ENCODE measurements at regions not wholly inside any gene's neighbourhood (a gene's known extent, or its start where the extent isn't known, plus 50 kb on each side); places are given as distances from the start of the nearest gene placed in this dataset.

DNA sequence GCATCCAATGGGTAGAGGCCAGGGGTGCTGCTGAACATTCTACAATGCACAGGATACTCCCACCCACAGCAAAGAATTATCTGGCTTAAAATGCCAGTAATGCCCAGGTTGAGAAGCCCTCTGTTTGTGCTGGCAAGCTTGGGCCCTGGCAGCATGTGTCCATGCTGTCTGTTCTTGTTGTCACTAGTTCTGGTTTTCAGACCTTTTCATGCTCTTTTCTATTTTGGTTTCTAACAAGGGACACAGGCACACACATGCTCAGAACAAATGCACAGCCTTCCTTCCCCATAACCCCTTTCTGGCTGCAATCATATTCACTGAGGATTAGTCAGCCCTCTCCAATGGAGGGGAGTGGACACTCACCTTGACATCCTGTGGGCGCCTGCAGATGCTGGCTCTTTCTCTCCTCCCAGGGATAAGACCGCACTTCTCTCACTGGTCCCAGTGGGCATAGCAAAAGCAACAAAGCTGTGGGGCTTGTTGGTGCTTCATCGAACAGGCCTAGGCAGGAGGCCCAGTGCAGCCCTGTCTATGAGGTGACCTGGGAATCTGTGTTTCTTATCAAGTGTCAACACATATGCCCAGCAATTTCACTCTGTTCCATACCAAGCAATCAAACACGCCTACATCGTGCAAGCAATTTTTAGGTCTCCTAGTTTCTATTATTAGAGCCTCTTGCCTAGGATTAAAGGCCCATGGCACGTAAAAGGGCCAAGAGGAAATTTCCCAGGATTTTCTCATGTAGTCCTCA is 271.1 kb upstream of the CCL2 start:
- DNase-seq (ENCODE audit: unreplicated experiment), result no peak
- intact Hi-C loops (cut with micrococcal nuclease), result no loop called here
- CTCF ChIA-PET, result no interaction called here
- POLR2A ChIA-PET, result no interaction called here
- H3K36me3 Mint-ChIP-seq (ENCODE audit: insufficient read depth, unreplicated experiment), result no peaks in the 10 kb centered on the region
- no peak overlapping the region for H3K4me3 Mint-ChIP-seq (ENCODE audit: unreplicated experiment)
- no peaks in the 10 kb centered on the region for H3K4me1 Mint-ChIP-seq (ENCODE audit: insufficient read depth, unreplicated experiment)
- H3K27me3 Mint-ChIP-seq (ENCODE audit: insufficient read depth, unreplicated experiment), result no peaks in the 10 kb centered on the region
- H3K27ac Mint-ChIP-seq (ENCODE audit: low read depth, unreplicated experiment), result no peak overlapping the region
- BruUV-seq (replicated peaks), result no TSS peak
- peaks cover 53% of the 10 kb centered on the region for H3K9me3 Mint-ChIP-seq (ENCODE audit: unreplicated experiment)
- TF ChIP-seq, protein P1, sequence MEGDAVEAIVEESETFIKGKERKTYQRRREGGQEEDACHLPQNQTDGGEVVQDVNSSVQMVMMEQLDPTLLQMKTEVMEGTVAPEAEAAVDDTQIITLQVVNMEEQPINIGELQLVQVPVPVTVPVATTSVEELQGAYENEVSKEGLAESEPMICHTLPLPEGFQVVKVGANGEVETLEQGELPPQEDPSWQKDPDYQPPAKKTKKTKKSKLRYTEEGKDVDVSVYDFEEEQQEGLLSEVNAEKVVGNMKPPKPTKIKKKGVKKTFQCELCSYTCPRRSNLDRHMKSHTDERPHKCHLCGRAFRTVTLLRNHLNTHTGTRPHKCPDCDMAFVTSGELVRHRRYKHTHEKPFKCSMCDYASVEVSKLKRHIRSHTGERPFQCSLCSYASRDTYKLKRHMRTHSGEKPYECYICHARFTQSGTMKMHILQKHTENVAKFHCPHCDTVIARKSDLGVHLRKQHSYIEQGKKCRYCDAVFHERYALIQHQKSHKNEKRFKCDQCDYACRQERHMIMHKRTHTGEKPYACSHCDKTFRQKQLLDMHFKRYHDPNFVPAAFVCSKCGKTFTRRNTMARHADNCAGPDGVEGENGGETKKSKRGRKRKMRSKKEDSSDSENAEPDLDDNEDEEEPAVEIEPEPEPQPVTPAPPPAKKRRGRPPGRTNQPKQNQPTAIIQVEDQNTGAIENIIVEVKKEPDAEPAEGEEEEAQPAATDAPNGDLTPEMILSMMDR (IDR thresholded peaks at IDR 0.05; ENCODE audit: unreplicated experiment), result no peak

DNA sequence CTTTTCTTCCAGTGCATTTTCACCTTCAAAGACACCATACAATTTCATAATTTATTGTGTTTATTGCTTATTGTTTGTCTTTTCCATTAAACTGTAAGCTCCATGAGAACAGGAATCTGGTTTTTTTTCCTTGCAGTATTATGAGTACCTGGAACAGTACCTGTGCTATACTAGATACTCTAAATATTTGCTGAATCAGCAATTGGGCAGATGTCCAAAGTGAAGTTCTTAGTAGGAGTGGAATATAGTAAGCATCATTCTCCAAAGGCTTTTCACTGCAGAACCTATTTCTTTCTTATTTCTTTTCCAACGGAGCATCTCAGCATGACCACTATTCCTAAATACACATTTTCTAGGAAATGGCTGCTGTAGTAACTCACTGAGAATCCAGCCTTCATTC is 269.0 kb upstream of the CCL2 start:
- ChIA-PET POLR2A (no interaction called here), CTCF (interaction anchor here (0.6 kb wide), 1 partner anchor 59 kb away, joined by 3 read pairs; no protein-coding TSS in a partner anchor)
- H3K4me3 Mint-ChIP-seq (ENCODE audit: unreplicated experiment), result no peak overlapping the region
- no peaks in the 10 kb centered on the region for H3K27me3 Mint-ChIP-seq (ENCODE audit: insufficient read depth, unreplicated experiment)
- BruUV-seq (replicated peaks), result no TSS peak
- no peak for DNase-seq (ENCODE audit: unreplicated experiment)
- intact Hi-C loops (cut with micrococcal nuclease), result no loop called here
- no peak overlapping the region for H3K27ac Mint-ChIP-seq (ENCODE audit: low read depth, unreplicated experiment)
- no peaks in the 10 kb centered on the region for H3K36me3 Mint-ChIP-seq (ENCODE audit: insufficient read depth, unreplicated experiment)
- TF ChIP-seq, protein P1 (IDR thresholded peaks at IDR 0.05; ENCODE audit: unreplicated experiment), result no peak
- peaks cover 58% of the 10 kb centered on the region for H3K9me3 Mint-ChIP-seq (ENCODE audit: unreplicated experiment)
- no peaks in the 10 kb centered on the region for H3K4me1 Mint-ChIP-seq (ENCODE audit: insufficient read depth, unreplicated experiment)

GRCh38 chr17:33986566-33986965 is 268.5 kb upstream of the CCL2 start:
- no peak overlapping the region for H3K27ac Mint-ChIP-seq (ENCODE audit: low read depth, unreplicated experiment)
- intact Hi-C loops (cut with micrococcal nuclease), result no loop called here
- no peak for DNase-seq (ENCODE audit: unreplicated experiment)
- peaks cover 58% of the 10 kb centered on the region for H3K9me3 Mint-ChIP-seq (ENCODE audit: unreplicated experiment)
- CTCF ChIA-PET, result interaction anchor here (0.6 kb wide), 1 partner anchor 59 kb away, joined by 3 read pairs; no protein-coding TSS in a partner anchor
- BruUV-seq (replicated peaks), result no TSS peak
- TF ChIP-seq, protein P1 (IDR thresholded peaks at IDR 0.05; ENCODE audit: unreplicated experiment), result no peak
- H3K27me3 Mint-ChIP-seq (ENCODE audit: insufficient read depth, unreplicated experiment), result no peaks in the 10 kb centered on the region
- POLR2A ChIA-PET, result no interaction called here
- H3K36me3 Mint-ChIP-seq (ENCODE audit: insufficient read depth, unreplicated experiment), result no peaks in the 10 kb centered on the region
- H3K4me1 Mint-ChIP-seq (ENCODE audit: insufficient read depth, unreplicated experiment), result no peaks in the 10 kb centered on the region
- H3K4me3 Mint-ChIP-seq (ENCODE audit: unreplicated experiment), result no peak overlapping the region

GRCh38 chr17:33987162-33987561 is 267.9 kb upstream of the CCL2 start:
- ChIA-PET POLR2A (no interaction called here), CTCF (no interaction called here)
- no peak overlapping the region for H3K27ac Mint-ChIP-seq (ENCODE audit: low read depth, unreplicated experiment)
- no peak for DNase-seq (ENCODE audit: unreplicated experiment)
- no peaks in the 10 kb centered on the region for H3K4me1 Mint-ChIP-seq (ENCODE audit: insufficient read depth, unreplicated experiment)
- peaks cover 57% of the 10 kb centered on the region for H3K9me3 Mint-ChIP-seq (ENCODE audit: unreplicated experiment)
- no TSS peak for BruUV-seq (replicated peaks)
- no peaks in the 10 kb centered on the region for H3K27me3 Mint-ChIP-seq (ENCODE audit: insufficient read depth, unreplicated experiment)
- TF ChIP-seq, protein P1 (IDR thresholded peaks at IDR 0.05; ENCODE audit: unreplicated experiment), result no peak
- H3K4me3 Mint-ChIP-seq (ENCODE audit: unreplicated experiment), result no peak overlapping the region
- no peaks in the 10 kb centered on the region for H3K36me3 Mint-ChIP-seq (ENCODE audit: insufficient read depth, unreplicated experiment)
- intact Hi-C loops (cut with micrococcal nuclease), result no loop called here

All from MCF 10A (cell line).